Peyer's patch (tissue), 4 donors: ENCODE measurements at regions not wholly inside any gene's neighbourhood (a gene's known extent, or its start where the extent isn't known, plus 50 kb on each side); places are given as distances from the start of the nearest gene placed in this dataset.

Experiments used
- DNase-seq, 3 donors: peaks; one replicate each; pipeline ENCODE4 v3.0.0-alpha.2; 2017 to 2019
- H3K27ac ChIP-seq, 4 donors: fragments of 200-600 bp; sonication (generic); one replicate each; pipeline ENCODE4 v1.5.1; 2016 to 2019
- H3K27me3 ChIP-seq, 2 donors: fragments of 200-600 bp; sonication (generic); one replicate each; pipeline ENCODE4 v1.5.1; 2019
- H3K36me3 ChIP-seq, 3 donors: fragments of 200-600 bp; sonication (generic); one replicate each; pipeline ENCODE4 v1.5.1; 2016 to 2019
- H3K4me1 ChIP-seq, 4 donors: fragments of 200-600 bp; sonication (generic); one replicate each; pipeline ENCODE4 v1.5.1; 2016 to 2019
- H3K4me3 ChIP-seq, 4 donors: fragments of 200-600 bp; sonication (generic); 1 replicate in 3 of 4; 2 replicates in 1 of 4; pipeline ENCODE4 v1.5.1; 2016 to 2019; ENCODE audit warnings: mild to moderate bottlenecking in 1 of 4
- H3K9me3 ChIP-seq, 4 donors: fragments of 200-600 bp; sonication (generic); one replicate each; pipeline ENCODE4 v1.5.1; 2016 to 2019; ENCODE audit warnings: mild to moderate bottlenecking in 1 of 4
- CTCF ChIP-seq, 6 experiments: fragments of 450-650 bp in 4 of 6; fragments of 200-600 bp in 2 of 6; sonication (generic) in 1 of 6; IDR thresholded peaks; one replicate each; pipeline ENCODE4 v1.5.1; 2017 to 2019; ENCODE audit warnings: antibody characterized with exemption in 6 of 6, mild to moderate bottlenecking in 3 of 6, moderate library complexity in 1 of 6
- POLR2A ChIP-seq, 2 donors: fragments of 450-650 bp; IDR thresholded peaks; one replicate each; pipeline ENCODE4 v1.5.1; 2017; ENCODE audit warnings: antibody characterized with exemption in 2 of 2, mild to moderate bottlenecking in 2 of 2, moderate library complexity in 2 of 2

GRCh38 chr4:115923152-115923551 lies 809.7 kb upstream of the NDST4 start:
- Histone ChIP-seq H3K9me3 (no peaks in the 10 kb centered on the region), H3K36me3 (no peaks in the 10 kb centered on the region), H3K27me3 (no peaks in the 10 kb centered on the region), H3K27ac (no peak overlapping the region), H3K4me3 (no peak overlapping the region), H3K4me1 (no peaks in the 10 kb centered on the region)
- no peak for TF ChIP-seq CTCF (IDR thresholded peaks at IDR 0.05)
- no peak for TF ChIP-seq POLR2A (IDR thresholded peaks at IDR 0.05)
- no peak for DNase-seq

- Histone ChIP-seq H3K4me1 (no peaks in the 10 kb centered on the region), H3K4me3 (no peak overlapping the region)
- TF ChIP-seq POLR2A (IDR thresholded peaks at IDR 0.05) (no peak), CTCF (IDR thresholded peaks at IDR 0.05) (no peak)
Measured at GRCh38 chr4:115920637-115921036, 807.2 kb upstream of the NDST4 start.

GRCh38 chr4:115918149-115918548 lies 804.7 kb upstream of the NDST4 start:
- DNase-seq: no peak
- H3K4me1 ChIP-seq: no peaks in the 10 kb centered on the region
- H3K27me3 ChIP-seq: no peaks in the 10 kb centered on the region
- no peak overlapping the region for H3K27ac ChIP-seq
- no peaks in the 10 kb centered on the region for H3K36me3 ChIP-seq
- no peaks in the 10 kb centered on the region for H3K9me3 ChIP-seq
- no peak overlapping the region for H3K4me3 ChIP-seq
- TF ChIP-seq POLR2A (IDR thresholded peaks at IDR 0.05): no peak
- no peak for TF ChIP-seq CTCF (IDR thresholded peaks at IDR 0.05)

More at GRCh38 chr4:115920637-115921036, 807.2 kb upstream of the NDST4 start:
- H3K27ac ChIP-seq: no peak overlapping the region
- no peaks in the 10 kb centered on the region for H3K9me3 ChIP-seq
- DNase-seq: no peak
- H3K36me3 ChIP-seq: no peaks in the 10 kb centered on the region
- no peaks in the 10 kb centered on the region for H3K27me3 ChIP-seq

- Histone ChIP-seq H3K4me3 (no peak overlapping the region), H3K4me1 (no peaks in the 10 kb centered on the region), H3K36me3 (no peaks in the 10 kb centered on the region), H3K27ac (no peak overlapping the region), H3K27me3 (no peaks in the 10 kb centered on the region), H3K9me3 (no peaks in the 10 kb centered on the region)
- TF ChIP-seq CTCF (IDR thresholded peaks at IDR 0.05) (no peak), POLR2A (IDR thresholded peaks at IDR 0.05) (no peak)
- DNase-seq: no peak
Measured at GRCh38 chr4:115906428-115906827, 793.0 kb upstream of the NDST4 start.

- Histone ChIP-seq H3K27ac (no peak overlapping the region), H3K4me3 (no peak overlapping the region), H3K36me3 (no peaks in the 10 kb centered on the region), H3K27me3 (no peaks in the 10 kb centered on the region), H3K9me3 (no peaks in the 10 kb centered on the region), H3K4me1 (no peaks in the 10 kb centered on the region)
- no peak for TF ChIP-seq POLR2A (IDR thresholded peaks at IDR 0.05)
- no peak for TF ChIP-seq CTCF (IDR thresholded peaks at IDR 0.05)
- no peak for DNase-seq
Measured at GRCh38 chr4:115883847-115884246, 770.4 kb upstream of the NDST4 start.

GRCh38 chr4:115883231-115883630 lies 769.8 kb upstream of the NDST4 start:
- no peak for DNase-seq
- no peaks in the 10 kb centered on the region for H3K27me3 ChIP-seq
- no peaks in the 10 kb centered on the region for H3K4me1 ChIP-seq
- no peak overlapping the region for H3K27ac ChIP-seq
- no peaks in the 10 kb centered on the region for H3K9me3 ChIP-seq
- H3K36me3 ChIP-seq: no peaks in the 10 kb centered on the region
- TF ChIP-seq CTCF (IDR thresholded peaks at IDR 0.05) (no peak), POLR2A (IDR thresholded peaks at IDR 0.05) (no peak)
- no peak overlapping the region for H3K4me3 ChIP-seq
